Keratinocyte (primary cell): ENCODE measurements at regions not wholly inside any gene's neighbourhood (a gene's known extent, or its start where the extent isn't known, plus 50 kb on each side); places are given as distances from the start of the nearest gene placed in this dataset.

Experiments used
- EZH2 ChIP-seq: IDR thresholded peaks from one replicate; pipeline ENCODE4 v1.6.1; 2012; ENCODE audit warnings: inconsistent platforms, mild to moderate bottlenecking, low read length, moderate library complexity
- TF ChIP-seq, protein P1 (sequence below), 3 experiments: IDR thresholded peaks in 1 of 3; conservative IDR thresholded peaks in 1 of 3; optimal IDR thresholded peaks in 1 of 3; 2 replicates in 2 of 3; 3 replicates in 1 of 3; pipeline versions ENCODE3 to v1.5.1; 2011; ENCODE audit warnings: low read length in 3 of 3, mild to moderate bottlenecking in 3 of 3, moderate library complexity in 2 of 3, control low read depth in 1 of 3, inconsistent platforms in 1 of 3; ENCODE audit not compliant: insufficient read depth in 2 of 3; ENCODE audit errors: extremely low read depth in 1 of 3

DNA sequence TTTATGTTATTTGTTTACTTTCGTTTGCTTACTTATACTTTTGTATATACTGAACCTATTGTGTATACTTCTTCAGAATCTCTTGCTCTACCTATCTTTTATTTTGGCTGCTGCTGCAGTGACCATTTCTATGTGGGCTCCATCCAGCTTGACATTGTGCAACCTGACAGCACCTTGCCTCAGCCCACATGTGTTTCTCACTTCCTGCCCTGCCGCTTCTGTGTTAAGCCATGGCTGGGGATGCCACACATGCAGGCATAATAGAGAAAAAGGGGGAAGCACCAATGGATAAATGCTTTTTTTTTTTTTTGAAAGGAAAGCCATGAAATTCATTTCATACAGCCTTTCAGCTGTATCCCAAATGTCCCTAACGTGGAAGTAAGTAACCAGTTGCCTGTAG is 147.6 kb downstream of the RBM26 start:
- TF ChIP-seq, protein P1, sequence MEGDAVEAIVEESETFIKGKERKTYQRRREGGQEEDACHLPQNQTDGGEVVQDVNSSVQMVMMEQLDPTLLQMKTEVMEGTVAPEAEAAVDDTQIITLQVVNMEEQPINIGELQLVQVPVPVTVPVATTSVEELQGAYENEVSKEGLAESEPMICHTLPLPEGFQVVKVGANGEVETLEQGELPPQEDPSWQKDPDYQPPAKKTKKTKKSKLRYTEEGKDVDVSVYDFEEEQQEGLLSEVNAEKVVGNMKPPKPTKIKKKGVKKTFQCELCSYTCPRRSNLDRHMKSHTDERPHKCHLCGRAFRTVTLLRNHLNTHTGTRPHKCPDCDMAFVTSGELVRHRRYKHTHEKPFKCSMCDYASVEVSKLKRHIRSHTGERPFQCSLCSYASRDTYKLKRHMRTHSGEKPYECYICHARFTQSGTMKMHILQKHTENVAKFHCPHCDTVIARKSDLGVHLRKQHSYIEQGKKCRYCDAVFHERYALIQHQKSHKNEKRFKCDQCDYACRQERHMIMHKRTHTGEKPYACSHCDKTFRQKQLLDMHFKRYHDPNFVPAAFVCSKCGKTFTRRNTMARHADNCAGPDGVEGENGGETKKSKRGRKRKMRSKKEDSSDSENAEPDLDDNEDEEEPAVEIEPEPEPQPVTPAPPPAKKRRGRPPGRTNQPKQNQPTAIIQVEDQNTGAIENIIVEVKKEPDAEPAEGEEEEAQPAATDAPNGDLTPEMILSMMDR (optimal IDR thresholded peaks at IDR 0.05 in 1 of 3, IDR thresholded peaks at IDR 0.05 in 1 of 3, conservative IDR thresholded peaks at IDR 0.05 in 1 of 3; ENCODE audit: extremely low read depth in 1 of 3, insufficient read depth in 2 of 3, low read length in 3 of 3), result no peak
- TF ChIP-seq EZH2, result no peak
